Endothelial cell of umbilical vein (primary cell): ENCODE measurements at regions not wholly inside any gene's neighbourhood (a gene's known extent, or its start where the extent isn't known, plus 50 kb on each side); places are given as distances from the start of the nearest gene placed in this dataset.

Experiments used
- BruUV-seq: library from RNA; stranded (reverse); fragments of 400-500 nt; replicated peaks from 2 replicates; lab custom pipeline; 2021; lab: Mats Ljungman, UMichigan
- CTCF ChIA-PET: fragments of 300-600, 350-600 bp; sonication (Branson Sonifier 250); formaldehyde crosslinking; loops from one replicate; lab custom pipeline; 2021; ENCODE audit warnings: antibody characterized with exemption, inconsistent platforms; lab: Charles Lee
- POLR2A ChIA-PET: fragments of 300-600, 350-600 bp; sonication (Branson Sonifier 250); formaldehyde crosslinking; loops from one replicate; lab custom pipeline; 2021; ENCODE audit warnings: antibody characterized with exemption, inconsistent platforms; lab: Charles Lee
- DNase-seq: peaks from one replicate; pipeline ENCODE4 v3.0.0-alpha.2; 2011; ENCODE audit warnings: low read depth, low spot score
- FAIRE-seq: peaks from 2 replicates; lab custom pipeline; 2011; peaks lifted over from hg19 to GRCh38; lab: Jason Lieb, UNC
- H2AFZ ChIP-seq: 2 replicates; pipeline ENCODE4 v1.6.0; 2012; ENCODE audit warnings: low read depth, low read length, control low read depth, inconsistent platforms
- H3K27ac ChIP-seq: 2 replicates; pipeline ENCODE4 v1.5.1; 2011; ENCODE audit warnings: low read depth, mild to moderate bottlenecking, control low read depth, low read length, moderate library complexity; ENCODE audit not compliant: insufficient read depth
- H3K27me3 ChIP-seq, 2 experiments: 2 replicates each; pipeline versions ENCODE4 v1.6.0 to v1.6.1; 2011; ENCODE audit warnings: low read length in 2 of 2, mixed read lengths in 1 of 2; ENCODE audit not compliant: control insufficient read depth in 2 of 2, insufficient read depth in 2 of 2
- H3K36me3 ChIP-seq, 2 experiments: 2 replicates in 1 of 2; 3 replicates in 1 of 2; pipeline ENCODE4 v1.5.1; 2011; ENCODE audit warnings: low read length in 2 of 2, mild to moderate bottlenecking in 1 of 2, moderate library complexity in 1 of 2; ENCODE audit not compliant: control insufficient read depth in 2 of 2, insufficient read depth in 2 of 2; ENCODE audit errors: extremely low read depth in 1 of 2
- H3K4me1 ChIP-seq: 3 replicates; pipeline ENCODE4 v1.5.1; 2011; ENCODE audit warnings: mild to moderate bottlenecking, low read length; ENCODE audit not compliant: control insufficient read depth, insufficient read depth; ENCODE audit errors: extremely low read depth
- H3K4me2 ChIP-seq: 2 replicates; pipeline ENCODE4 v1.6.1; 2011; ENCODE audit warnings: low read length, control low read depth, mixed read lengths; ENCODE audit not compliant: insufficient read depth
- H3K4me3 ChIP-seq, 3 experiments: fragments of 200-600 bp in 1 of 3; sonication (generic), shearing (Covaris generic) in 1 of 3; replicated peaks in 1 of 3; 2 replicates each; pipeline ENCODE4 v1.5.1; 2011 to 2016; ENCODE audit warnings: control low read depth in 3 of 3, low read length in 3 of 3, mild to moderate bottlenecking in 2 of 3, inconsistent platforms in 1 of 3, low read depth in 1 of 3, moderate library complexity in 1 of 3; ENCODE audit not compliant: insufficient read depth in 1 of 3
- H3K79me2 ChIP-seq: 2 replicates; pipeline ENCODE4 v1.6.0; 2012; ENCODE audit warnings: low read length, inconsistent platforms; ENCODE audit not compliant: control insufficient read depth, insufficient read depth
- H3K9ac ChIP-seq: replicated peaks from 2 replicates; pipeline ENCODE3; 2011; ENCODE audit warnings: low read length, control low read depth; ENCODE audit not compliant: insufficient read depth; ENCODE audit errors: extremely low read depth
- H3K9me1 ChIP-seq: replicated peaks from 3 replicates; pipeline ENCODE4 v1.6.0; 2011; ENCODE audit warnings: mild to moderate bottlenecking, low read length; ENCODE audit not compliant: control insufficient read depth, insufficient read depth; ENCODE audit errors: extremely low read depth
- H3K9me3 ChIP-seq: replicated peaks from 2 replicates; pipeline ENCODE4 v1.5.1; 2012; ENCODE audit warnings: low read length, inconsistent platforms; ENCODE audit not compliant: control insufficient read depth, insufficient read depth
- H4K20me1 ChIP-seq: replicated peaks from 2 replicates; pipeline ENCODE3; 2011; ENCODE audit warnings: mild to moderate bottlenecking, low read length; ENCODE audit not compliant: control insufficient read depth, insufficient read depth; ENCODE audit errors: extremely low read depth
- CTCF ChIP-seq, 2 donors: IDR thresholded peaks; 1 replicate in 1 of 2; 2 replicates in 1 of 2; pipeline ENCODE4 v1.5.1; 2011; ENCODE audit warnings: low read length in 2 of 2, mild to moderate bottlenecking in 2 of 2, moderate library complexity in 2 of 2, control low read depth in 1 of 2, inconsistent platforms in 1 of 2, low read depth in 1 of 2; ENCODE audit not compliant: insufficient read depth in 1 of 2; ENCODE audit errors: extremely low read depth in 1 of 2
- EZH2 ChIP-seq: IDR thresholded peaks from 2 replicates; pipeline ENCODE4 v1.6.1; 2012; ENCODE audit warnings: borderline replicate concordance, low read depth, mild to moderate bottlenecking, moderate library complexity, low read length, inconsistent platforms; ENCODE audit not compliant: severe bottlenecking
- FOS ChIP-seq: IDR thresholded peaks from 2 replicates; pipeline ENCODE4 v1.6.1; 2011; ENCODE audit warnings: mild to moderate bottlenecking, low read length, moderate library complexity, borderline replicate concordance; ENCODE audit not compliant: insufficient read depth
- GATA2 ChIP-seq: IDR thresholded peaks from 2 replicates; pipeline ENCODE4 v1.7.0; 2011; ENCODE audit warnings: low read depth, mild to moderate bottlenecking, moderate library complexity, mixed read lengths, low read length; ENCODE audit not compliant: insufficient read length, insufficient read depth
- JUN ChIP-seq: IDR thresholded peaks from 2 replicates; pipeline ENCODE4 v1.6.1; 2011; ENCODE audit warnings: borderline replicate concordance, low read depth; ENCODE audit not compliant: insufficient read length, insufficient read depth
- MYC ChIP-seq: IDR thresholded peaks from one replicate; pipeline ENCODE4 v1.6.1; 2011; ENCODE audit warnings: mild to moderate bottlenecking, low read depth, low read length
- POLR2A ChIP-seq: IDR thresholded peaks from 2 replicates; pipeline ENCODE4 v1.6.1; 2012; ENCODE audit warnings: low read depth, mild to moderate bottlenecking, control low read depth, low read length
- POLR2AphosphoS5 ChIP-seq: IDR thresholded peaks from 2 replicates; pipeline ENCODE4 v1.6.1; 2012; ENCODE audit warnings: low read depth, mild to moderate bottlenecking, control low read depth, low read length, moderate library complexity; ENCODE audit not compliant: insufficient read depth
- dilution Hi-C: fragments of 300-500 bp; cut with MboI; formaldehyde crosslinking; loops from one replicate; pipeline ENCODE4 v1.15.0; 2019; ENCODE audit warnings: low sequenced_read_pairs; ENCODE audit not compliant: extremely low pct_ligation_motif_present
- intact Hi-C: fragments of 100-400 bp; cut with micrococcal nuclease; formaldehyde crosslinking; loops from one replicate; pipeline ENCODE4 v1.10.0; 2022
- TF ChIP-seq, protein P1 (sequence below): IDR thresholded peaks from 2 replicates; pipeline ENCODE4 v1.6.1; 2011; ENCODE audit not compliant: insufficient read depth, insufficient read length

GRCh38 chr22:27495325-27495724 lies 306.2 kb downstream of the MN1 start:
- H3K9ac ChIP-seq, result no peak overlapping the region
- ChIA-PET CTCF (no interaction called here), POLR2A (no interaction called here)
- no peak for FAIRE-seq
- H3K79me2 ChIP-seq, result no peaks in the 10 kb centered on the region
- intact Hi-C loops, result no loop called here
- no peaks in the 10 kb centered on the region for H3K4me1 ChIP-seq
- no peak overlapping the region for H2AFZ ChIP-seq
- no peak overlapping the region for H3K4me2 ChIP-seq
- DNase-seq, result no peak
- no peak overlapping the region for H3K27ac ChIP-seq
- H3K9me1 ChIP-seq, result no peaks in the 10 kb centered on the region
- no TSS peak for BruUV-seq
- no peak overlapping the region for H3K4me3 ChIP-seq
- no peaks in the 10 kb centered on the region for H3K9me3 ChIP-seq
- no peaks in the 10 kb centered on the region for H3K36me3 ChIP-seq
- dilution Hi-C loops, result no loop called here
- no peak for TF ChIP-seq JUN
- no peak for TF ChIP-seq CTCF (IDR thresholded peaks at IDR 0.05; ENCODE audit: extremely low read depth in 1 of 2, insufficient read depth in 1 of 2, low read depth in 1 of 2, low read length in 2 of 2)
- no peak for TF ChIP-seq FOS
- TF ChIP-seq, protein P1, sequence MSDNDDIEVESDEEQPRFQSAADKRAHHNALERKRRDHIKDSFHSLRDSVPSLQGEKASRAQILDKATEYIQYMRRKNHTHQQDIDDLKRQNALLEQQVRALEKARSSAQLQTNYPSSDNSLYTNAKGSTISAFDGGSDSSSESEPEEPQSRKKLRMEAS, result no peak
- no peak for TF ChIP-seq GATA2
- no peak for TF ChIP-seq EZH2
- TF ChIP-seq POLR2AphosphoS5, result no peak
- TF ChIP-seq POLR2A, result no peak
- no peak for TF ChIP-seq MYC
- H3K27me3 ChIP-seq, result no peaks in the 10 kb centered on the region
- no peaks in the 10 kb centered on the region for H4K20me1 ChIP-seq
